HUES48 (cell line): ENCODE measurements at regions not wholly inside any gene's neighbourhood (a gene's known extent, or its start where the extent isn't known, plus 50 kb on each side); places are given as distances from the start of the nearest gene placed in this dataset.

Experiments used
- H3K27ac ChIP-seq: one replicate; pipeline ENCODE4 v1.7.0; 2013; ENCODE audit warnings: low read depth, low read length, inconsistent platforms
- H3K27me3 ChIP-seq: 2 replicates; pipeline ENCODE4 v1.6.1; 2013; ENCODE audit warnings: mild to moderate bottlenecking, low read length; ENCODE audit not compliant: control insufficient read depth, insufficient read depth
- H3K36me3 ChIP-seq: 2 replicates; pipeline ENCODE4 v1.6.1; 2013; ENCODE audit warnings: low read length; ENCODE audit not compliant: control insufficient read depth, insufficient read depth
- H3K4me1 ChIP-seq: 2 replicates; pipeline ENCODE4 v1.6.1; 2013; ENCODE audit warnings: mild to moderate bottlenecking, low read length; ENCODE audit not compliant: control insufficient read depth, insufficient read depth
- H3K4me3 ChIP-seq: 2 replicates; pipeline ENCODE4 v1.5.1; 2013; ENCODE audit warnings: mild to moderate bottlenecking, low read depth, low read length
- H3K9ac ChIP-seq: 2 replicates; pipeline ENCODE4 v1.6.1; 2013; ENCODE audit warnings: mild to moderate bottlenecking, low read depth, low read length, moderate library complexity
- H3K9me3 ChIP-seq: 2 replicates; pipeline ENCODE4 v1.6.1; 2013; ENCODE audit warnings: low read length; ENCODE audit not compliant: control insufficient read depth, insufficient read depth

GRCh38 chr6:10203651-10204050, 211.2 kb downstream of the TFAP2A start:
- no peaks in the 10 kb centered on the region for H3K27me3 ChIP-seq
- H3K4me1 ChIP-seq, result no peaks in the 10 kb centered on the region
- H3K4me3 ChIP-seq, result no peak overlapping the region
- no peak overlapping the region for H3K27ac ChIP-seq
- H3K9me3 ChIP-seq, result no peaks in the 10 kb centered on the region
- no peaks in the 10 kb centered on the region for H3K36me3 ChIP-seq
- H3K9ac ChIP-seq, result no peak overlapping the region

- Histone ChIP-seq H3K27ac (no peak overlapping the region), H3K4me1 (no peaks in the 10 kb centered on the region), H3K9ac (no peak overlapping the region), H3K27me3 (no peaks in the 10 kb centered on the region), H3K4me3 (no peak overlapping the region), H3K9me3 (no peaks in the 10 kb centered on the region), H3K36me3 (no peaks in the 10 kb centered on the region)
Observed at GRCh38 chr6:10202581-10202980, 212.3 kb downstream of the TFAP2A start.

DNA sequence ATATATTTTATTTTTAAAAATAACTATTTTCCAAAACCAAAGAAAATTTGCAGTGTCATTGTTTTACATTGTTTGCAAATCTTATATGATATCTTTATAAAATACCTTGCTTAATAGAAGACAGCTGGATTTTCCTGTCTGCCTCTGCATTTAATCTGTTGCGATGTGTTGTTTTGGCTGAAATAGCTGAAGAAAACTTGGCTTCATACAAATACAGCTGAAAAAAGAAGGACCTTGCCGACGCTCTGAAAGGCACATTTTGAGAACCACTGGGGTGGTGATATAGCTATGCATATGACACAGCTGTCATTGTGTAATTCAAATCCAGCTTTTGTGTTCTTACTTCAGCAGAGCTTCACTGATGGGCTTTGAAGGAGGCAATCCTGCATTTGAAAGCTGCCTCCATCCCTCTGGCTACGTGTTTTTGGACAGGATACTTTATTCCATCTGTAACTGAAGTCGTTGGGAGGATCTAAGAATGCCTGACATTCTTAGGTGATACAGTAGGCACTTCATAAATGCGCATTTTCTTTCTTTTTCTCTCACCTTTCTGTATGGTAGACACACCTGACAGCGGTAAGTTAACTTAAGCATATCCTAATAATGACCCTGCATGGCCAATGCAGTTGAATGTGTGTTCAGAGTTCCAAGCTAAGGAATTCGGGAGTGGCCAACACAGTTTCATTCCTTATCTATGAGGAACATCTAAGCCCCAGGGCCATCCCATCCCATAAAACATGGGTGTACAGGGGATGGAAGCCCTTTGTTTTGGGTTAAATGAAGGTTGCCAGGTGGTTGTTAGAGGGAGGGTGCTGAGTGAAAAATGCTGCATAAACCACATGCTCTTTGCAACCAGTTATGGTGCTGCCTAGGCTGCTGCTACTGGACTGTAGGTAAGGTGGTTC, 213.0 kb downstream of the TFAP2A start:
- Histone ChIP-seq H3K9me3 (no peaks in the 10 kb centered on the region), H3K4me1 (no peaks in the 10 kb centered on the region), H3K27ac (no peak overlapping the region), H3K4me3 (no peak overlapping the region), H3K9ac (no peak overlapping the region), H3K36me3 (no peaks in the 10 kb centered on the region), H3K27me3 (no peaks in the 10 kb centered on the region)

DNA sequence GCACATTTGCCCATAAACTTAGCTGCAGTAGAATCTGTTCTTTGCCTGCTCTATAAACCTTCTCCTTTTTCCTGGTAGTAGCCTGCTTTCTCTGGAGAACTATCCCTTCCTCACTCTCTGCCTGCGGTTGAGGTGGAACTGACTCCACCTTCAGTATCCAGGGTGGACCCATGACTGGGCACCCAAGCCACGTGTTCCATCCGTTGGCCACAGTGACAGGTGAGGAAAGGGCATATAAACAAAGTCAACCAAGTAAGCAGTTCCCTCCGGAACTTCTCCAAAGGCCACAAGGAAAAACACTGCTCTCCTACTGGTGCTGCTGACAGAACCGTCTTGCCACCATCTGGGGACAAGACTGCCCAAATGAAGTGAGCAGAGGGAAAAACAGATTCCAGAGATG, 218.8 kb downstream of the TFAP2A start:
- Histone ChIP-seq H3K4me1 (no peaks in the 10 kb centered on the region), H3K27ac (no peak overlapping the region), H3K36me3 (no peaks in the 10 kb centered on the region), H3K9ac (no peak overlapping the region), H3K27me3 (no peaks in the 10 kb centered on the region), H3K9me3 (no peaks in the 10 kb centered on the region), H3K4me3 (no peak overlapping the region)

DNA sequence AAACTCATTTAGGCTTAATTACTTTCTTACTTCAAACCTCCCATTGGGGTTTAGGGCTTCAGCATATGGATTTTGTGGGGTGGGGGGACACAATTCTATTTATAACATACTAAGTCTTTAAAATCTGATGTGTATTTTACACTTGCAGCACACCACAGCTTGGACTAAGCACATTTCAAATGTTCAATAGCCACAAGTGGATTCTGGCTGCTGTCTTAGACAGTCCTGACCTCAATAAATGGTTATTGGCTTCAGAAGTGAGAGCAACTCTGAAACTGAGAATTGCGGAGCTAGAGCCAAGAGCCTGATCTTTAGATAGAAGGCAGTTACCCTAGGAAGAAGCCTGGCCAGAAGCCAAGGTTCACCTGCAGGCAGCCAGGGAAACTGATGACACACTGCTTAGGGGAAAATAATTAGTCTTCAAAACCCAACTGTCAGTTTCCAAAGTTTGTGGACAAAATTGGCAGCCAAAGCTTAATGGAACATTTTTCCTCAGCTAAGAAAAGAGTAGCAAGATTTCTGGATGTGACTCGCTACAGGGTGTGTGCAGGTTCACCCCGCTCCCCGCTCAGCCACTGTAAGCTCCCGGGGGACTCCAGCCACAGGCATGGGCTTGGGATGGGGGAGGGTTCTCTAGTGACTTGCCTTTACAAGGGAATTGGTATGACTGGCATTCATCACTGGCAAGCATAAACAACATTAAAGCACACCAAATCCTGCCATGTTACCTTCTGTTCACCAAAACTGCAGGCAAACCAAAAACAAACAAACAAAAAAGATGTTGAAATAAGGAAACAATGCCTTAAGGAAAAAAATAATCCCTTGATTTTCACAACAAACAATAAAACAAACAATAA, 219.8 kb downstream of the TFAP2A start:
- Histone ChIP-seq H3K27ac (no peak overlapping the region), H3K27me3 (no peaks in the 10 kb centered on the region), H3K36me3 (no peaks in the 10 kb centered on the region), H3K4me3 (no peak overlapping the region), H3K4me1 (no peaks in the 10 kb centered on the region), H3K9ac (no peak overlapping the region), H3K9me3 (no peaks in the 10 kb centered on the region)

DNA sequence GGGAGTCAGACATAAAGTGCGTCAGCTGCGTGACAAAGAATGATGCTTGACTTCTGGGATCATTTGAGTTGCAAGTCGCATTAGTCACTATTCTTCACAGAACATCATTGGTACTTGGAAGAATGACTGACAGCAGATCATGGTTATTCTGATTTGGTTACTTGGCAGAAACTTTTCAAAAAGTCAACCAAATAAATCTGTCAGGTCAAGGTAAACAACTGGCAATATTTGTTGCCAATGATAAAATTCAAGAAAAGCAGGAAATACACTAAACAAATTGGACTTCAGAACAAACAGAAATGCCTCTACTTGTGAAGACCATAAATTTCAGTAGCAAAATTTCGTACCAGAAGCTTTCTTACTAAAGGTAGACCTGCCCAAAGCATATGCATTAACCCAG, 221.6 kb downstream of the TFAP2A start:
- H3K27ac ChIP-seq, result no peak overlapping the region
- H3K9ac ChIP-seq, result no peak overlapping the region

GRCh38 chr6:10190042-10190441, 224.8 kb downstream of the TFAP2A start:
- no peaks in the 10 kb centered on the region for H3K4me1 ChIP-seq
- H3K27me3 ChIP-seq, result no peaks in the 10 kb centered on the region
- H3K9me3 ChIP-seq, result no peaks in the 10 kb centered on the region
- H3K9ac ChIP-seq, result no peak overlapping the region
- H3K36me3 ChIP-seq, result no peaks in the 10 kb centered on the region
- no peak overlapping the region for H3K4me3 ChIP-seq
- H3K27ac ChIP-seq, result no peak overlapping the region

More for the DNA sequence above, 221.6 kb downstream of the TFAP2A start:
- H3K36me3 ChIP-seq, result no peaks in the 10 kb centered on the region
- H3K4me1 ChIP-seq, result no peaks in the 10 kb centered on the region
- H3K27me3 ChIP-seq, result no peaks in the 10 kb centered on the region
- H3K4me3 ChIP-seq, result no peak overlapping the region
- no peaks in the 10 kb centered on the region for H3K9me3 ChIP-seq

- no peaks in the 10 kb centered on the region for H3K4me1 ChIP-seq
- no peaks in the 10 kb centered on the region for H3K27me3 ChIP-seq
- H3K9ac ChIP-seq, result no peak overlapping the region
- no peak overlapping the region for H3K4me3 ChIP-seq
- no peak overlapping the region for H3K27ac ChIP-seq
- no peaks in the 10 kb centered on the region for H3K9me3 ChIP-seq
- H3K36me3 ChIP-seq, result no peaks in the 10 kb centered on the region
Observed at GRCh38 chr6:10184371-10185227, 230.3 kb downstream of the TFAP2A start.

DNA sequence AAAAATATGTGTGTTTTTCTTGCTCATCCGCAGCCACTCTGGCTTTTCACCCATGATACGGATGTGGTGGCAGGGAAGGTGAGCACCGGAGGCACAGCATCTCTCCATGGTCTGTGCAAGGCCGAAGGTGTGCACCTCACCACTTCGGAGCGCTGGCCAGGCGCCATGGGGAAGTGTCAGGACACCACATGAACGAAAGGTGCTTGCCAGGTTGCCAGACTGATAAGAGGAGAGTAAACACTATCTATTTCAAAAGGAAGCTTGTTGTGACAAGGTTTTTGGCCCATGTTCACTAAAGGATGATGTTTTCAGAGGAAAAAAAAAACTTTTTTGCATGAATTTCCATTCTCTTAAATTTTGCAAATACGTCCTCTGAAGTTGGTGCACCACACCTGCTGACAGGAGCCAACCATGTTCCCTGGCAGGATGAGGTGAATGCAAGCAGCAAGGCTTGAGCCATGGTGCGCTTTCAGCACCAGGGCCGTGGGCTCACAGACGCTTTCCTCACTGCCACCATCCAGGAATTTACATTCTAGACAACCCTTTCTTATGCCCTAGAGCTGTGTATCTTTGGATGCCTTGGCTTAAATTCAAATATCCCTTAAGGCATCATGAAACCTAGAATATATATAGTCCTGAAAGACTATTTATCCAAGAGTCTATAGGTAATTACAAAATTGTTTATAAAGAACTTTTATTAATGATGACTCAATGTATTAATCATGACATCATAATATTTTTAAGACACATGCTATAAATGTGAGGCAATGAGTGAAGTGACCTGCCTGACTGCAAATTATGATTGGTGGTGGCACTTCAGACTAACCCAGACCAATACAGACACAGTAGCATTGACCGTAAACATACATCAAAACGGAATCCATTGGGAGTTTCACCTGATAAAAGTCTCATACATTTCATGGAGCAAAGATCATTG, 234.5 kb downstream of the TFAP2A start:
- Histone ChIP-seq H3K4me3 (no peak overlapping the region), H3K9me3 (no peaks in the 10 kb centered on the region), H3K36me3 (no peaks in the 10 kb centered on the region), H3K27me3 (no peaks in the 10 kb centered on the region), H3K9ac (no peak overlapping the region), H3K27ac (no peak overlapping the region), H3K4me1 (no peaks in the 10 kb centered on the region)

DNA sequence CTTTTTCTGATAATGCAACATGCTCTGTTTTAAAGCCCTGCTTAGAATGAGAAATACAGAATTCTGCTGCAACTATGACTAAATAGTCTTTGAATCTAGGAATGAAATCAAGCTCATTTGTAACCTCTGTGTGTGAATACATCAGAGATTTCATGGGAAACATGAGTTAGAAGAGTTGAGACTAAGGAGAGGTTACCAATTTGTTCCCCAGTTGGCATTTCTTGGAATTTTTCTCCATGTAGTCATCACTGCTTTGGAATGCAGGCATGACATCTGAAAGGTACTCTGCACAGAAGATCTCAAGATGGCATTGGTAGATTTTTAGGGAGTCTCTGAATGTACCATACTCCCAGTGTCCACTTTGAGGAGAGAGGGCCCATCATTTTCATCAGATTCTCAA, 237.2 kb downstream of the TFAP2A start:
- Histone ChIP-seq H3K27ac (no peak overlapping the region), H3K4me1 (no peaks in the 10 kb centered on the region), H3K27me3 (no peaks in the 10 kb centered on the region), H3K4me3 (no peak overlapping the region), H3K36me3 (no peaks in the 10 kb centered on the region), H3K9ac (no peak overlapping the region), H3K9me3 (no peaks in the 10 kb centered on the region)
